SK-N-SH treated with all-trans-retinoic acid at 6 μM for 48 hours (cell line): ENCODE measurements at regions not wholly inside any gene's neighbourhood (a gene's known extent, or its start where the extent isn't known, plus 50 kb on each side); places are given as distances from the start of the nearest gene placed in this dataset.

Source experiments
- ATAC-seq: fragments of 200-7000 bp; cut with Tn5 transposase; 3 replicates; pipeline ENCODE4 v1.9.1; 2020; ENCODE audit warnings: mild to moderate bottlenecking, moderate library complexity
- ARNTL ChIP-seq: fragments of 450-650 bp; formaldehyde crosslinking; IDR thresholded peaks from 2 replicates; pipeline ENCODE4 v1.5.0; 2020; ENCODE audit warnings: low read depth, mild to moderate bottlenecking, moderate library complexity, borderline replicate concordance
- BACH2 ChIP-seq: fragments of 250-450 bp; sonication (Bioruptor Pico); IDR thresholded peaks from 2 replicates; pipeline ENCODE4 v1.9.0; 2021; ENCODE audit warnings: mild to moderate bottlenecking, borderline replicate concordance
- CREB5 ChIP-seq: fragments of 250-450 bp; sonication (Bioruptor Pico); IDR thresholded peaks from 2 replicates; pipeline ENCODE4 v1.5.1; 2020; ENCODE audit warnings: low read depth, mild to moderate bottlenecking, moderate library complexity
- CSDC2 ChIP-seq: fragments of 250-450 bp; sonication (Bioruptor Pico); IDR thresholded peaks from 2 replicates; pipeline ENCODE4 v1.5.0; 2020; ENCODE audit warnings: mild to moderate bottlenecking, moderate library complexity
- CSRNP3 ChIP-seq: fragments of 250-450 bp; sonication (Bioruptor Pico); IDR thresholded peaks from 2 replicates; pipeline ENCODE4 v1.5.1; 2021; ENCODE audit warnings: mild to moderate bottlenecking, moderate library complexity
- ESRRG ChIP-seq: fragments of 250-450 bp; sonication (Bioruptor Pico); IDR thresholded peaks from 2 replicates; pipeline ENCODE4 v1.6.1; 2021; ENCODE audit warnings: mild to moderate bottlenecking
- ISL1 ChIP-seq: fragments of 250-450 bp; sonication (Bioruptor Pico); IDR thresholded peaks from 2 replicates; pipeline ENCODE4 v2.1.2; 2022; ENCODE audit warnings: mild to moderate bottlenecking, moderate library complexity
- OSR1 ChIP-seq: fragments of 250-450 bp; sonication (Bioruptor Pico); IDR thresholded peaks from 2 replicates; pipeline ENCODE4 v1.8.0; 2022; ENCODE audit warnings: moderate library complexity, mild to moderate bottlenecking, inconsistent platforms
- POU6F1 ChIP-seq: fragments of 250-450 bp; sonication (Bioruptor Pico); IDR thresholded peaks from 2 replicates; pipeline ENCODE4 v1.8.0; 2021; ENCODE audit warnings: low read depth, mild to moderate bottlenecking, moderate library complexity, borderline replicate concordance
- PPARA ChIP-seq: fragments of 250-450 bp; sonication (Bioruptor Pico); IDR thresholded peaks from 2 replicates; pipeline ENCODE4 v1.5.0; 2020; ENCODE audit warnings: mild to moderate bottlenecking, borderline replicate concordance
- SNAI2 ChIP-seq: fragments of 250-450 bp; sonication (Bioruptor Pico); IDR thresholded peaks from 2 replicates; pipeline ENCODE4 v1.5.0; 2020; ENCODE audit warnings: mild to moderate bottlenecking, moderate library complexity
- TCF4 ChIP-seq: fragments of 250-450 bp; sonication (Bioruptor Pico); IDR thresholded peaks from 2 replicates; pipeline ENCODE4 v1.8.0; 2021; ENCODE audit warnings: mild to moderate bottlenecking, moderate library complexity, borderline replicate concordance
- ZC3H10 ChIP-seq: fragments of 250-450 bp; sonication (Bioruptor Pico); IDR thresholded peaks from 2 replicates; pipeline ENCODE4 v1.5.1; 2021; ENCODE audit warnings: mild to moderate bottlenecking, moderate library complexity
- ZFP3 ChIP-seq: fragments of 250-450 bp; sonication (Bioruptor Pico); IDR thresholded peaks from 2 replicates; pipeline ENCODE4 v1.5.0; 2020; ENCODE audit warnings: mild to moderate bottlenecking, moderate library complexity
- ZFP30 ChIP-seq: fragments of 450-650 bp; formaldehyde crosslinking; IDR thresholded peaks from 2 replicates; pipeline ENCODE4 v1.5.0; 2022; ENCODE audit warnings: mild to moderate bottlenecking, moderate library complexity
- ZNF565 ChIP-seq: fragments of 450-650 bp; formaldehyde crosslinking; conservative IDR thresholded peaks from 2 replicates; pipeline ENCODE4 v1.5.0; 2020; ENCODE audit warnings: low read depth, mild to moderate bottlenecking, moderate library complexity
- ZNF8 ChIP-seq: fragments of 450-650 bp; formaldehyde crosslinking; IDR thresholded peaks from 2 replicates; pipeline ENCODE4 v1.5.0; 2020; ENCODE audit warnings: mild to moderate bottlenecking, moderate library complexity
- TF ChIP-seq, protein P1 (sequence below): fragments of 250-450 bp; sonication (Bioruptor Pico); IDR thresholded peaks from 2 replicates; pipeline ENCODE4 v1.8.0; 2020; ENCODE audit warnings: mild to moderate bottlenecking, moderate library complexity, borderline replicate concordance
- TF ChIP-seq, protein P2 (sequence below): fragments of 250-450 bp; sonication (Bioruptor Pico); IDR thresholded peaks from 2 replicates; pipeline ENCODE4 v1.5.0; 2020; ENCODE audit warnings: mild to moderate bottlenecking, moderate library complexity

GRCh38 chr3:120852412-120852811 is 55.6 kb upstream of the STXBP5L start:
- TF ChIP-seq POU6F1 (CRISPR knock-in tag) (no peak), ZFP30 (CRISPR knock-in tag) (no peak), ISL1 (CRISPR knock-in tag) (no peak), OSR1 (CRISPR knock-in tag) (no peak), ZFP3 (CRISPR knock-in tag) (no peak)
- TF ChIP-seq, protein P1, sequence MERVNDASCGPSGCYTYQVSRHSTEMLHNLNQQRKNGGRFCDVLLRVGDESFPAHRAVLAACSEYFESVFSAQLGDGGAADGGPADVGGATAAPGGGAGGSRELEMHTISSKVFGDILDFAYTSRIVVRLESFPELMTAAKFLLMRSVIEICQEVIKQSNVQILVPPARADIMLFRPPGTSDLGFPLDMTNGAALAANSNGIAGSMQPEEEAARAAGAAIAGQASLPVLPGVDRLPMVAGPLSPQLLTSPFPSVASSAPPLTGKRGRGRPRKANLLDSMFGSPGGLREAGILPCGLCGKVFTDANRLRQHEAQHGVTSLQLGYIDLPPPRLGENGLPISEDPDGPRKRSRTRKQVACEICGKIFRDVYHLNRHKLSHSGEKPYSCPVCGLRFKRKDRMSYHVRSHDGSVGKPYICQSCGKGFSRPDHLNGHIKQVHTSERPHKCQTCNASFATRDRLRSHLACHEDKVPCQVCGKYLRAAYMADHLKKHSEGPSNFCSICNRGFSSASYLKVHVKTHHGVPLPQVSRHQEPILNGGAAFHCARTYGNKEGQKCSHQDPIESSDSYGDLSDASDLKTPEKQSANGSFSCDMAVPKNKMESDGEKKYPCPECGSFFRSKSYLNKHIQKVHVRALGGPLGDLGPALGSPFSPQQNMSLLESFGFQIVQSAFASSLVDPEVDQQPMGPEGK (CRISPR knock-in tag): no peak
- no peak for ATAC-seq

DNA sequence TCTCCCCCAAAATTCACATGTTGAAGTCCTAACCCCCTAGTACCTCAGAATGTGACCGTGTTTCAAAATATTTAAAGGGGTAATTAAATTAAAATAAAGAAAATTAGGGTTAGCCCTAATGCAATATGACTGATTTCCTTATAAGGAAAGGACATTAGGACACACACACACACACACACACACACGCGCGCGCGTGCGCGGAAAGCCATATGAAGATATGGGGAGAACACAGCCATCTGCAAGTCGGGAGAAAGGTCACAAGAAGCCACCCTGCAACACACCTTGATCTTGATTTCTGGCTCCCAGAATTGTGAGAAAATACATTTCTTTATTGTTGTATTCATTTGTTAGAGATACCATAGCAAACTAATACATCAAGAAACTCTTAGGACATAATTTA is 54.6 kb upstream of the STXBP5L start:
- TF ChIP-seq TCF4 (no peak), ISL1 (CRISPR knock-in tag) (no peak), ZC3H10 (no peak), ZFP3 (CRISPR knock-in tag) (no peak), PPARA (CRISPR knock-in tag) (no peak), CSDC2 (CRISPR knock-in tag) (no peak), ZNF8 (CRISPR knock-in tag) (no peak), ZFP30 (CRISPR knock-in tag) (no peak), ESRRG (no peak), POU6F1 (CRISPR knock-in tag) (no peak), BACH2 (CRISPR knock-in tag) (no peak), ZNF565 (CRISPR knock-in tag) (no peak), SNAI2 (CRISPR knock-in tag) (no peak), CSRNP3 (CRISPR knock-in tag) (no peak), ARNTL (CRISPR knock-in tag) (no peak), OSR1 (CRISPR knock-in tag) (no peak), CREB5 (CRISPR knock-in tag) (no peak)
- TF ChIP-seq, protein P2, sequence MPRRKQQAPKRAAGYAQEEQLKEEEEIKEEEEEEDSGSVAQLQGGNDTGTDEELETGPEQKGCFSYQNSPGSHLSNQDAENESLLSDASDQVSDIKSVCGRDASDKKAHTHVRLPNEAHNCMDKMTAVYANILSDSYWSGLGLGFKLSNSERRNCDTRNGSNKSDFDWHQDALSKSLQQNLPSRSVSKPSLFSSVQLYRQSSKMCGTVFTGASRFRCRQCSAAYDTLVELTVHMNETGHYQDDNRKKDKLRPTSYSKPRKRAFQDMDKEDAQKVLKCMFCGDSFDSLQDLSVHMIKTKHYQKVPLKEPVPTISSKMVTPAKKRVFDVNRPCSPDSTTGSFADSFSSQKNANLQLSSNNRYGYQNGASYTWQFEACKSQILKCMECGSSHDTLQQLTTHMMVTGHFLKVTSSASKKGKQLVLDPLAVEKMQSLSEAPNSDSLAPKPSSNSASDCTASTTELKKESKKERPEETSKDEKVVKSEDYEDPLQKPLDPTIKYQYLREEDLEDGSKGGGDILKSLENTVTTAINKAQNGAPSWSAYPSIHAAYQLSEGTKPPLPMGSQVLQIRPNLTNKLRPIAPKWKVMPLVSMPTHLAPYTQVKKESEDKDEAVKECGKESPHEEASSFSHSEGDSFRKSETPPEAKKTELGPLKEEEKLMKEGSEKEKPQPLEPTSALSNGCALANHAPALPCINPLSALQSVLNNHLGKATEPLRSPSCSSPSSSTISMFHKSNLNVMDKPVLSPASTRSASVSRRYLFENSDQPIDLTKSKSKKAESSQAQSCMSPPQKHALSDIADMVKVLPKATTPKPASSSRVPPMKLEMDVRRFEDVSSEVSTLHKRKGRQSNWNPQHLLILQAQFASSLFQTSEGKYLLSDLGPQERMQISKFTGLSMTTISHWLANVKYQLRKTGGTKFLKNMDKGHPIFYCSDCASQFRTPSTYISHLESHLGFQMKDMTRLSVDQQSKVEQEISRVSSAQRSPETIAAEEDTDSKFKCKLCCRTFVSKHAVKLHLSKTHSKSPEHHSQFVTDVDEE (CRISPR knock-in tag): no peak
- TF ChIP-seq, protein P1 (CRISPR knock-in tag): no peak
- ATAC-seq: no peak
